ENCODE measurements at regions not wholly inside any gene's neighbourhood (a gene's known extent, or its start where the extent isn't known, plus 50 kb on each side); places are given as distances from the start of the nearest gene placed in this dataset.

GRCh38 chr7:84324136-84324630 lies 129.6 kb upstream of the SEMA3A start:
- TF ChIP-seq POLR2A (IDR thresholded peaks at IDR 0.05; ENCODE audit: low read length): no peak
- TF ChIP-seq GATA1 (IDR thresholded peaks at IDR 0.05; ENCODE audit: low read depth, low read length): no peak
